CD14-positive monocyte (primary cell): ENCODE measurements at regions not wholly inside any gene's neighbourhood (a gene's known extent, or its start where the extent isn't known, plus 50 kb on each side); places are given as distances from the start of the nearest gene placed in this dataset.

Experiments used
- DNase-seq, 3 donors: peaks; one replicate each; pipeline ENCODE4 v3.0.0-alpha.2; 2011 to 2022
- H2AFZ ChIP-seq: 2 replicates; pipeline ENCODE4 v1.6.0; 2012; ENCODE audit warnings: mild to moderate bottlenecking, low read depth, low read length, inconsistent platforms; ENCODE audit not compliant: insufficient read depth, poor library complexity, severe bottlenecking
- H3K27ac ChIP-seq, 2 donors: 1 replicate in 1 of 2; 2 replicates in 1 of 2; pipeline ENCODE4 v1.5.1; 2012 to 2013; ENCODE audit warnings: low read length in 2 of 2, control low read depth in 1 of 2, inconsistent platforms in 1 of 2, low read depth in 1 of 2, mild to moderate bottlenecking in 1 of 2
- H3K27me3 ChIP-seq, 2 donors: one replicate each; pipeline versions ENCODE4 v1.6.0 to v1.6.1; 2011 to 2013; ENCODE audit warnings: low read length in 2 of 2; ENCODE audit not compliant: control insufficient read depth in 2 of 2, insufficient read depth in 2 of 2
- H3K36me3 ChIP-seq, 2 donors: replicated peaks in 1 of 2; 1 replicate in 1 of 2; 2 replicates in 1 of 2; pipeline versions ENCODE4 v1.5.1 to v1.6.1; 2012 to 2013; ENCODE audit warnings: low read length in 2 of 2, control low read depth in 1 of 2, inconsistent platforms in 1 of 2, mild to moderate bottlenecking in 1 of 2; ENCODE audit not compliant: insufficient read depth in 2 of 2, control insufficient read depth in 1 of 2
- H3K4me1 ChIP-seq, 2 donors: 1 replicate in 1 of 2; 2 replicates in 1 of 2; pipeline versions ENCODE4 v1.5.1 to v1.6.1; 2012 to 2013; ENCODE audit warnings: low read length in 2 of 2, control low read depth in 1 of 2, inconsistent platforms in 1 of 2, mild to moderate bottlenecking in 1 of 2, moderate library complexity in 1 of 2; ENCODE audit not compliant: insufficient read depth in 2 of 2, control insufficient read depth in 1 of 2
- H3K4me2 ChIP-seq: replicated peaks from 2 replicates; pipeline ENCODE3; 2012; ENCODE audit warnings: low read length, moderate library complexity, mild to moderate bottlenecking; ENCODE audit not compliant: poor library complexity, severe bottlenecking; ENCODE audit errors: extremely low read depth
- H3K4me3 ChIP-seq, 3 experiments: fragments of 200-600 bp in 1 of 3; sonication (generic) in 1 of 3; replicated peaks in 1 of 3; 1 replicate in 2 of 3; 2 replicates in 1 of 3; pipeline ENCODE4 v1.5.1; 2011 to 2013; ENCODE audit warnings: low read length in 3 of 3, mild to moderate bottlenecking in 3 of 3, control low read depth in 2 of 3, low read depth in 2 of 3, inconsistent platforms in 1 of 3, moderate library complexity in 1 of 3
- H3K79me2 ChIP-seq: 2 replicates; pipeline ENCODE4 v1.6.0; 2012; ENCODE audit warnings: mild to moderate bottlenecking, control low read depth, inconsistent platforms, low read length, moderate library complexity; ENCODE audit not compliant: insufficient read depth
- H3K9ac ChIP-seq: 2 replicates; pipeline ENCODE4 v1.6.0; 2017; ENCODE audit warnings: low read length, mild to moderate bottlenecking; ENCODE audit not compliant: insufficient read depth, poor library complexity, severe bottlenecking
- H3K9me3 ChIP-seq, 2 donors: replicated peaks in 1 of 2; 1 replicate in 1 of 2; 2 replicates in 1 of 2; pipeline versions ENCODE4 v1.5.1 to v1.6.1; 2012 to 2013; ENCODE audit warnings: low read length in 2 of 2, control low read depth in 1 of 2; ENCODE audit not compliant: control insufficient read depth in 1 of 2, insufficient read depth in 1 of 2
- H4K20me1 ChIP-seq: 2 replicates; pipeline ENCODE4 v1.6.0; 2012; ENCODE audit warnings: mild to moderate bottlenecking, low read length, control low read depth, moderate library complexity; ENCODE audit not compliant: insufficient read depth
- H3K27ac Mint-ChIP-seq, 7 donors: one replicate each; pipeline ENCODE4 v1.8.0; 2020; ENCODE audit warnings: mild to moderate bottlenecking in 7 of 7, mixed read lengths in 7 of 7, moderate library complexity in 6 of 7, inconsistent platforms in 2 of 7
- H3K27me3 Mint-ChIP-seq, 3 donors: one replicate each; pipeline ENCODE4 v1.8.0; 2021 to 2022; ENCODE audit warnings: low read depth in 3 of 3, mild to moderate bottlenecking in 3 of 3, mixed read lengths in 3 of 3, moderate library complexity in 3 of 3, inconsistent platforms in 1 of 3
- H3K36me3 Mint-ChIP-seq, 2 donors: one replicate each; pipeline ENCODE4 v1.8.0; 2020; ENCODE audit warnings: mixed read lengths in 2 of 2, inconsistent platforms in 1 of 2, mild to moderate bottlenecking in 1 of 2
- H3K4me1 Mint-ChIP-seq: one replicate; pipeline ENCODE4 v1.8.0; 2020; ENCODE audit warnings: mild to moderate bottlenecking, mixed read lengths
- H3K4me3 Mint-ChIP-seq, 2 donors: one replicate each; pipeline ENCODE4 v1.8.0; 2020; ENCODE audit warnings: mild to moderate bottlenecking in 2 of 2, mixed read lengths in 2 of 2, moderate library complexity in 1 of 2
- H3K9me3 Mint-ChIP-seq, 7 donors: one replicate each; pipeline ENCODE4 v1.8.0; 2020 to 2022; ENCODE audit warnings: mixed read lengths in 7 of 7, mild to moderate bottlenecking in 6 of 7, moderate library complexity in 6 of 7, inconsistent platforms in 2 of 7
- WGBS: methylation state at CpG from one replicate; pipeline ENCODE4 v1.1.5; 2013; ENCODE audit warnings: missing lambda C conversion rate; ENCODE audit not compliant: insufficient coverage; 5-methylcytosine and 5-hydroxymethylcytosine counted together
- intact Hi-C, 2 donors: fragments of 100-400 bp; cut with micrococcal nuclease; formaldehyde crosslinking; loops; one replicate each; pipeline versions ENCODE4 v1.15.0 to v1.15.1; 2023
- TF ChIP-seq, protein P1 (sequence below): fragments of 200-600 bp; IDR thresholded peaks from one replicate; pipeline ENCODE4 v1.8.0; 2022; ENCODE audit warnings: antibody characterized with exemption, mild to moderate bottlenecking

DNA sequence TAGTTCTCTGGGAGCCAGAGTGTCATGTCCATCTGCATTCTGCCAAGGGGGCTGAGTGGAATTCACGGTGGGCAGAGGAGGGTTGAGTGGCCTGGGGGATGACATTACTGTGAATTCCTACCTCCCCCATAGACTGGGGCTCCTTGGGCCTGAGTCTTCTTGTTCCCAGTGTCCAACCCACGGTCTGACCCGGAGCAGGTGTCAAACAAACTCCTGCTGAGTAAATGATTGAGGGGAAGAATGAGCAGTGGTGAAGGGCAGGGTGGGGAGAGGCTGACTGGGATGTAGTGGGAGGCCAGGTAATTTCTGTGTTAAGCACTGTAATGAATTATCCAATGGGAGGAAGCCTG, 597.6 kb downstream of the MATN1 start:
- Histone ChIP-seq H3K9ac (no peak overlapping the region), H2AFZ (no peak overlapping the region), H3K4me2 (no peak overlapping the region), H3K27me3 (no peaks in the 10 kb centered on the region), H3K36me3 (no peaks in the 10 kb centered on the region), H4K20me1 (no peaks in the 10 kb centered on the region), H3K9me3 (peaks cover 0 to 24% of the 10 kb centered on the region in 2 donors), H3K79me2 (no peaks in the 10 kb centered on the region), H3K4me1 (peaks cover 49 to 62% of the 10 kb centered on the region in 2 donors), H3K27ac (no peak overlapping the region), H3K4me3 (no peak overlapping the region)
- H3K27ac Mint-ChIP-seq, result no peak overlapping the region
- 100% methylated on average over 1 of the region's 3 CpGs for WGBS
- H3K27me3 Mint-ChIP-seq, result peaks cover 1 to 3% (median 2%) of the 10 kb centered on the region in 3 donors
- TF ChIP-seq, protein P1, sequence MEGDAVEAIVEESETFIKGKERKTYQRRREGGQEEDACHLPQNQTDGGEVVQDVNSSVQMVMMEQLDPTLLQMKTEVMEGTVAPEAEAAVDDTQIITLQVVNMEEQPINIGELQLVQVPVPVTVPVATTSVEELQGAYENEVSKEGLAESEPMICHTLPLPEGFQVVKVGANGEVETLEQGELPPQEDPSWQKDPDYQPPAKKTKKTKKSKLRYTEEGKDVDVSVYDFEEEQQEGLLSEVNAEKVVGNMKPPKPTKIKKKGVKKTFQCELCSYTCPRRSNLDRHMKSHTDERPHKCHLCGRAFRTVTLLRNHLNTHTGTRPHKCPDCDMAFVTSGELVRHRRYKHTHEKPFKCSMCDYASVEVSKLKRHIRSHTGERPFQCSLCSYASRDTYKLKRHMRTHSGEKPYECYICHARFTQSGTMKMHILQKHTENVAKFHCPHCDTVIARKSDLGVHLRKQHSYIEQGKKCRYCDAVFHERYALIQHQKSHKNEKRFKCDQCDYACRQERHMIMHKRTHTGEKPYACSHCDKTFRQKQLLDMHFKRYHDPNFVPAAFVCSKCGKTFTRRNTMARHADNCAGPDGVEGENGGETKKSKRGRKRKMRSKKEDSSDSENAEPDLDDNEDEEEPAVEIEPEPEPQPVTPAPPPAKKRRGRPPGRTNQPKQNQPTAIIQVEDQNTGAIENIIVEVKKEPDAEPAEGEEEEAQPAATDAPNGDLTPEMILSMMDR, result no peak
- no peak overlapping the region for H3K4me3 Mint-ChIP-seq
- H3K4me1 Mint-ChIP-seq, result peaks cover 80% of the 10 kb centered on the region
- DNase-seq, result no peak
- H3K9me3 Mint-ChIP-seq, result peaks cover 4 to 26% (median 16%) of the 10 kb centered on the region in 7 donors
- H3K36me3 Mint-ChIP-seq, result peaks cover 6 to 22% of the 10 kb centered on the region in 2 donors
- intact Hi-C loops, result no loop called here

DNA sequence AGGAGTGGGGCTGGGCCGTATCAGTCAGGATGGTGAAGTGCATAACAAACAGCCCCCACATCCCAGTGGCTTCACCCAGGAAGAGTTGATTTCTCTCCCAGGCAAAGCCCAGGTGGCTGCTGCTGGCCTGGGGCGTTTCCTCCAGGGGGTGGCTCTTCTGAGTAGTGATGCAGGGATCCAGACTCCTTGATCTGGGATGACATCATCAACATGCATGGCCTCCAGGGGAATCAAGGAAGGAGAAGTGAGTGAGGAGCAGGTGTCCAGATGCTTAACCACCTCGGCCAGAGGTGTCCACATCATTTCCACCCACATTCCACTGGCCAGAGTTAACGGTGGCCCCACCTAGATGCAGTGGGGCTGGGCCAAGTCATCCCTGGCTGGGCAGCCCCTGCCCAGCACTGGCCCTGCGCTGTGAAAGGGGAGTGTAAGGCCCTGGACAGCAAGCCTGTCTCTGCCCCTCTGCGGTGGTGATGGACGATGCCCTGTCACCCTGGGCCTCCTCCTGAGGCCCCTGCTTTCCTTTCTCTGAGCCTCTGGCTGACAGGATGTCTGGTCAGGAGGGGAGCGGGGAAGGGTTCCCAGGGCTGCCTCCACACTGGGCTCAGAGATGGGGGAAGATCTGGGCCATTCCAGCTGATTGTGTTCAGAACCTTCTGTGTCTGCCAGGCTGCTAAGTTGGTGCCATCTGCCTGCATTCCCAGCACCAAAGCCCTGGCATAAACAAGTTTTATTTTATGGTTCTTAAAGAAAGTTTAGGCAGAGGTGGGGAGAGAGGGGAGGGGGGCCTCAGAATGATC, 598.2 kb downstream of the MATN1 start:
- H3K36me3 Mint-ChIP-seq, result peaks cover 6 to 22% of the 10 kb centered on the region in 2 donors
- Histone ChIP-seq H3K4me1 (peaks cover 43 to 57% of the 10 kb centered on the region in 2 donors), H3K4me2 (no peak overlapping the region), H3K9ac (no peak overlapping the region), H3K4me3 (no peak overlapping the region), H3K27me3 (no peaks in the 10 kb centered on the region), H3K27ac (no peak overlapping the region), H3K9me3 (peaks cover 0 to 20% of the 10 kb centered on the region in 2 donors), H3K79me2 (no peaks in the 10 kb centered on the region), H4K20me1 (no peaks in the 10 kb centered on the region), H3K36me3 (no peaks in the 10 kb centered on the region), H2AFZ (no peak overlapping the region)
- peaks cover 4 to 26% (median 11%) of the 10 kb centered on the region in 7 donors for H3K9me3 Mint-ChIP-seq
- TF ChIP-seq, protein P1, result no peak
- no peak overlapping the region for H3K27ac Mint-ChIP-seq
- peaks cover 1 to 3% (median 2%) of the 10 kb centered on the region in 3 donors for H3K27me3 Mint-ChIP-seq
- no peak overlapping the region for H3K4me3 Mint-ChIP-seq
- 79% methylated on average over 4 of the region's 8 CpGs for WGBS
- DNase-seq, result no peak
- peaks cover 74% of the 10 kb centered on the region for H3K4me1 Mint-ChIP-seq
- intact Hi-C loops, result no loop called here
